ENCODE measurements at regions not wholly inside any gene's neighbourhood (a gene's known extent, or its start where the extent isn't known, plus 50 kb on each side); places are given as distances from the start of the nearest gene placed in this dataset.
"Not testable (repeated sequence)": the region's sequence is repeated elsewhere in the genome, so short reads cannot be mapped to it uniquely, and the experiment has no call there.

- no peak for TF ChIP-seq ZNF263 (CRISPR knock-in tag; IDR thresholded peaks at IDR 0.05; ENCODE audit: low read depth)
- TF ChIP-seq ZNF416 (CRISPR knock-in tag; IDR thresholded peaks at IDR 0.05) = no peak
- TF ChIP-seq ATF2 (CRISPR knock-in tag; IDR thresholded peaks at IDR 0.05; ENCODE audit: borderline replicate concordance, low read depth) = no peak
Observed at GRCh38 chr14:95619785-95620417, 66.3 kb upstream of the TCL1B start (continued).

- Mint-ChIP-seq H3K27ac (no peak overlapping the region), H3K9me3 (peaks cover 3% of the 10 kb centered on the region), H3K4me1 (peaks cover 52% of the 10 kb centered on the region), H3K4me3 (no peak overlapping the region), H3K27me3 (ENCODE audit: low read depth) (peaks cover 34% of the 10 kb centered on the region), H3K36me3 (no peaks in the 10 kb centered on the region)
- DNase-seq (ENCODE audit: low spot score) (no peak), ATAC-seq (no peak)
- ChIA-PET CTCF (interaction anchor here (2.1 kb wide), 1 partner anchor 65 kb away, joined by 6 read pairs; the partner anchor contains the start of gene TCL1B), POLR2A (no interaction called here)
- no peak for TF ChIP-seq SMAD4 (CRISPR knock-in tag; IDR thresholded peaks at IDR 0.05)
Observed at GRCh38 chr14:95620659-95621059, 65.6 kb upstream of the TCL1B start.

- POLR2A ChIA-PET = no interaction called here
- Mint-ChIP-seq H3K36me3 (no peaks in the 10 kb centered on the region), H3K4me3 (no peak overlapping the region), H3K27me3 (ENCODE audit: low read depth) (peaks cover 28% of the 10 kb centered on the region), H3K27ac (no peak overlapping the region), H3K9me3 (peaks cover 3% of the 10 kb centered on the region), H3K4me1 (peaks cover 37% of the 10 kb centered on the region)
- CTCF ChIA-PET = no interaction called here
- TF ChIP-seq ZNF263 (CRISPR knock-in tag; IDR thresholded peaks at IDR 0.05; ENCODE audit: low read depth) (no peak), PRDM15 (CRISPR knock-in tag; IDR thresholded peaks at IDR 0.05) (no peak), NR3C1 (CRISPR knock-in tag; conservative IDR thresholded peaks at IDR 0.05; ENCODE audit: low read depth) (no peak), SMAD3 (CRISPR knock-in tag; IDR thresholded peaks at IDR 0.05; ENCODE audit: borderline replicate concordance) (no peak), TEAD1 (CRISPR knock-in tag; IDR thresholded peaks at IDR 0.05) (no peak), IRF1 (CRISPR knock-in tag; IDR thresholded peaks at IDR 0.05) (no peak)
- ATAC-seq (no peak), DNase-seq (ENCODE audit: low spot score) (no peak)
Observed at GRCh38 chr14:95623195-95623594, 63.0 kb upstream of the TCL1B start.

GRCh38 chr14:95625710-95626109, 60.5 kb upstream of the TCL1B start:
- Mint-ChIP-seq H3K27me3 (ENCODE audit: low read depth) (peaks cover 33% of the 10 kb centered on the region), H3K36me3 (peaks cover 10% of the 10 kb centered on the region; the same call in 1 of the 2 replicates), H3K4me1 (peaks cover 31% of the 10 kb centered on the region), H3K9me3 (peaks cover 19% of the 10 kb centered on the region)
- H3K4me3 Mint-ChIP-seq; ATAC-seq; H3K27ac Mint-ChIP-seq; POLR2A ChIA-PET; CTCF ChIA-PET; DNase-seq (ENCODE audit: low spot score): not testable (repeated sequence)

GRCh38 chr14:95635051-95635450, 51.2 kb upstream of the TCL1B start:
- no peak overlapping the region for H3K27ac Mint-ChIP-seq
- ChIA-PET CTCF (interaction anchor here (0.9 to 1.1 kb wide), 2 partner anchors 50 to 68 kb away, joined by 3 read pairs; no protein-coding TSS in a partner anchor), POLR2A (no interaction called here)

More at GRCh38 chr14:95635051-95635450, 51.2 kb upstream of the TCL1B start:
- Mint-ChIP-seq H3K36me3 (peaks cover 9% of the 10 kb centered on the region), H3K4me1 (peaks cover 5% of the 10 kb centered on the region), H3K9me3 (peaks cover 28% of the 10 kb centered on the region), H3K4me3 (no peak overlapping the region), H3K27me3 (ENCODE audit: low read depth) (peaks cover 26% of the 10 kb centered on the region)
- TF ChIP-seq NR2C2 (CRISPR knock-in tag; IDR thresholded peaks at IDR 0.05) = no peak
- TF ChIP-seq IRF1 (CRISPR knock-in tag; IDR thresholded peaks at IDR 0.05) = no peak
- no peak for TF ChIP-seq GTF2I (CRISPR knock-in tag; conservative IDR thresholded peaks at IDR 0.05)
- TF ChIP-seq ESRRA (CRISPR knock-in tag; IDR thresholded peaks at IDR 0.05; ENCODE audit: borderline replicate concordance) = no peak
- TF ChIP-seq FOXP4 (CRISPR knock-in tag; IDR thresholded peaks at IDR 0.05) = no peak
- no peak for DNase-seq (ENCODE audit: low spot score)
- no peak for ATAC-seq
